ENCODE measurements at regions not wholly inside any gene's neighbourhood (a gene's known extent, or its start where the extent isn't known, plus 50 kb on each side); places are given as distances from the start of the nearest gene placed in this dataset.
"Not testable (repeated sequence)": the region's sequence is repeated elsewhere in the genome, so short reads cannot be mapped to it uniquely, and the experiment has no call there.

- DNase-seq: no peak
Measured at GRCh38 chr13:46498650-46499049, 54.3 kb upstream of the LRCH1 start.

- no peak for DNase-seq
Measured at GRCh38 chr13:46496086-46496485, 56.9 kb upstream of the LRCH1 start.

GRCh38 chr13:46495651-46496050 lies 57.3 kb upstream of the LRCH1 start:
- no peak for DNase-seq

- DNase-seq: no peak
Measured at GRCh38 chr13:46495066-46495465, 57.9 kb upstream of the LRCH1 start.

- peak; percentile 8 for DNase-seq
Measured at GRCh38 chr13:46492946-46493345, 60.0 kb upstream of the LRCH1 start.

- no peak for DNase-seq
Measured at GRCh38 chr13:46491641-46492040, 61.3 kb upstream of the LRCH1 start.

- DNase-seq: not testable (repeated sequence)
Measured at GRCh38 chr13:46490713-46491112, 62.3 kb upstream of the LRCH1 start.

- DNase-seq: no peak
Measured at GRCh38 chr13:46490129-46490528, 62.8 kb upstream of the LRCH1 start.

GRCh38 chr13:46489586-46490023 lies 63.4 kb upstream of the LRCH1 start:
- no peak for DNase-seq

GRCh38 chr13:46487748-46488147 lies 65.2 kb upstream of the LRCH1 start:
- DNase-seq: no peak

- DNase-seq: no peak
Measured at GRCh38 chr13:46486270-46486669, 66.7 kb upstream of the LRCH1 start.

- DNase-seq: no peak
Measured at GRCh38 chr13:46484561-46484960, 68.4 kb upstream of the LRCH1 start.

GRCh38 chr13:46481166-46481565 lies 71.8 kb upstream of the LRCH1 start:
- no peak for DNase-seq

GRCh38 chr13:46480131-46480530 lies 72.8 kb upstream of the LRCH1 start:
- DNase-seq: no peak

- DNase-seq: no peak
Measured at GRCh38 chr13:46479691-46480090, 73.3 kb upstream of the LRCH1 start.

GRCh38 chr13:46479283-46479682 lies 73.7 kb upstream of the LRCH1 start:
- no peak for DNase-seq

GRCh38 chr13:46478651-46479050 lies 74.3 kb upstream of the LRCH1 start:
- DNase-seq: no peak

- DNase-seq: no peak
Measured at GRCh38 chr13:46476174-46476573, 76.8 kb upstream of the LRCH1 start.

GRCh38 chr13:46475541-46475991 lies 77.4 kb upstream of the LRCH1 start:
- no peak for DNase-seq

GRCh38 chr13:46473806-46474205 lies 79.2 kb upstream of the LRCH1 start:
- no peak for DNase-seq

- DNase-seq: no peak
Measured at GRCh38 chr13:46472384-46472783, 80.6 kb upstream of the LRCH1 start.

- not testable (repeated sequence) for DNase-seq
Measured at GRCh38 chr13:46469699-46470098, 82.6 kb upstream of the RUBCNL start.

- no peak for DNase-seq
Measured at GRCh38 chr13:46468570-46469463, 81.8 kb upstream of the RUBCNL start.

GRCh38 chr13:46467694-46468093 lies 80.6 kb upstream of the RUBCNL start:
- DNase-seq: not testable (repeated sequence)

- DNase-seq: not testable (repeated sequence)
Measured at GRCh38 chr13:46466074-46466473, 79.0 kb upstream of the RUBCNL start.

All from NCI-H748 treated with DMSO at 0.1 percent for 48 hours (cell line).